ENCODE measurements at regions not wholly inside any gene's neighbourhood (a gene's known extent, or its start where the extent isn't known, plus 50 kb on each side); places are given as distances from the start of the nearest gene placed in this dataset.

GRCh38 chr9:135376511-135377265 is 102.9 kb upstream of the PPP1R26 start:
- TF ChIP-seq CTCF (IDR thresholded peaks at IDR 0.05) = no peak
- TF ChIP-seq POLR2AphosphoS5 (IDR thresholded peaks at IDR 0.05) = no peak
- TF ChIP-seq POLR2A (IDR thresholded peaks at IDR 0.05) = no peak
- TF ChIP-seq EP300 (IDR thresholded peaks at IDR 0.05) = no peak
- Histone ChIP-seq H3K27ac (no peak overlapping the region), H3K27me3 (peaks cover 0 to 70% (median 13%) of the 10 kb centered on the region in 3 donors), H3K9me3 (peaks cover 0 to 11% (median 0%) of the 10 kb centered on the region in 4 donors), H3K4me1 (no peaks in the 10 kb centered on the region), H3K36me3 (no peaks in the 10 kb centered on the region), H3K4me3 (no peak overlapping the region)
- peak in 1 of 2 donors; percentile 27 for DNase-seq
- 56 to 68% (median 67%) methylated on average over 18 to 22 of the region's 22 CpGs for WGBS, 5 donors
- intact Hi-C loops (cut with DNase I; ENCODE audit: low total_unique reads) = no loop called here

GRCh38 chr9:135377431-135377830 is 102.2 kb upstream of the PPP1R26 start:
- H3K27me3 ChIP-seq = peaks cover 0 to 68% (median 13%) of the 10 kb centered on the region in 3 donors
- intact Hi-C loops (cut with DNase I; ENCODE audit: low total_unique reads) = no loop called here
- H3K36me3 ChIP-seq = no peaks in the 10 kb centered on the region
- H3K4me1 ChIP-seq = no peaks in the 10 kb centered on the region
- no peak overlapping the region for H3K27ac ChIP-seq
- 78 to 87% (median 83%) methylated on average over 5 to 12 of the region's 12 CpGs for WGBS, 5 donors
- H3K4me3 ChIP-seq = no peak overlapping the region
- DNase-seq = no peak
- no peak for TF ChIP-seq POLR2A (IDR thresholded peaks at IDR 0.05)
- TF ChIP-seq EP300 (IDR thresholded peaks at IDR 0.05) = no peak
- no peak for TF ChIP-seq CTCF (IDR thresholded peaks at IDR 0.05)
- no peak for TF ChIP-seq POLR2AphosphoS5 (IDR thresholded peaks at IDR 0.05)
- H3K9me3 ChIP-seq = peaks cover 0 to 11% (median 0%) of the 10 kb centered on the region in 4 donors

DNA sequence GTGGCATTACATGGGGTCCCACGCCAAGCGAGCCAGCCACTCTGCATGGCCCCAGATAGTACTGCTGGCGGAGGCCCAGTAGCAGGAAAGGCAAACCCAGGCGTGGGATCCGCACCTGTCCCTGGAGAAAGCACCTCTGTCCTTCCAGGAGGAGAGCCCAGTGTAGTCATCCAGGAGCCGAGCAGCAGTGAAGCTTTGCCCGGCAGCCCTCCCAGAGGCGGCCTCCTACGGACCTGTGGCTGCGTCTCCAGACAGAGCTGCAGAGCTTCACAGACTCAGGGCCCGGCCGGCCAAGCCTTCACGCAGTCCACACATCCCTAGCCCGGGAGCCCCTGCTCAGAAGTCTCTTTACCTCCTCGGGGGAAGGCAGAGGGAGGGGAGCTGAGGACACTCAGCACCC is 100.8 kb upstream of the PPP1R26 start:
- no peak for DNase-seq
- WGBS, 5 donors = 90 to 95% (median 91%) methylated on average over 7 to 15 of the region's 15 CpGs
- H3K9me3 ChIP-seq = peaks cover 0 to 11% (median 0%) of the 10 kb centered on the region in 4 donors
- no peaks in the 10 kb centered on the region for H3K4me1 ChIP-seq
- peaks cover 0 to 68% (median 8%) of the 10 kb centered on the region in 3 donors for H3K27me3 ChIP-seq
- no peak overlapping the region for H3K4me3 ChIP-seq
- no peak overlapping the region for H3K27ac ChIP-seq
- no peaks in the 10 kb centered on the region for H3K36me3 ChIP-seq
- intact Hi-C loops (cut with DNase I; ENCODE audit: low total_unique reads) = no loop called here
- TF ChIP-seq EP300 (IDR thresholded peaks at IDR 0.05) (no peak), POLR2AphosphoS5 (IDR thresholded peaks at IDR 0.05) (no peak), POLR2A (IDR thresholded peaks at IDR 0.05) (no peak), CTCF (IDR thresholded peaks at IDR 0.05) (no peak)

- H3K27me3 ChIP-seq = peaks cover 0 to 70% (median 8%) of the 10 kb centered on the region in 3 donors
- intact Hi-C loops (cut with DNase I; ENCODE audit: low total_unique reads) = no loop called here
- DNase-seq = no peak
Observed at GRCh38 chr9:135379540-135380267, 99.9 kb upstream of the PPP1R26 start.

More at GRCh38 chr9:135379540-135380267, 99.9 kb upstream of the PPP1R26 start:
- H3K27ac ChIP-seq = no peak overlapping the region
- WGBS, 5 donors = 83 to 92% (median 85%) methylated on average over 9 to 11 of the region's 11 CpGs
- H3K4me1 ChIP-seq = no peaks in the 10 kb centered on the region
- TF ChIP-seq EP300 (IDR thresholded peaks at IDR 0.05) = no peak
- TF ChIP-seq CTCF (IDR thresholded peaks at IDR 0.05) = no peak
- TF ChIP-seq POLR2AphosphoS5 (IDR thresholded peaks at IDR 0.05) = no peak
- no peak for TF ChIP-seq POLR2A (IDR thresholded peaks at IDR 0.05)
- H3K4me3 ChIP-seq = no peak overlapping the region
- H3K9me3 ChIP-seq = peaks cover 0 to 11% (median 0%) of the 10 kb centered on the region in 4 donors
- H3K36me3 ChIP-seq = no peaks in the 10 kb centered on the region

Measured in stomach (tissue), 8 donors.